H1 (cell line): ENCODE measurements at regions not wholly inside any gene's neighbourhood (a gene's known extent, or its start where the extent isn't known, plus 50 kb on each side); places are given as distances from the start of the nearest gene placed in this dataset.

Experiments
- CTCF ChIA-PET: fragments of 300-600 bp; sonication (Branson Sonifier 250); formaldehyde crosslinking; loops from one replicate; lab custom pipeline; 2021; ENCODE audit not compliant: partially characterized antibody; lab: Charles Lee
- POLR2A ChIA-PET: fragments of 300-600 bp; sonication (Branson Sonifier 250); formaldehyde crosslinking; loops from one replicate; lab custom pipeline; 2021; ENCODE audit warnings: inconsistent platforms; ENCODE audit not compliant: partially characterized antibody; lab: Charles Lee
- DNase-seq, 2 experiments: peaks; one replicate each; pipeline versions ENCODE4 v3.0.0 to v3.0.0-alpha.2; 2010 to 2022; ENCODE audit warnings: low spot score in 2 of 2, low read depth in 1 of 2, mixed read lengths in 1 of 2
- FAIRE-seq: peaks from 2 replicates; lab custom pipeline; 2011; peaks lifted over from hg19 to GRCh38; lab: Jason Lieb, UNC
- H2AFZ ChIP-seq: 2 replicates; pipeline ENCODE4 v1.8.1; 2012; ENCODE audit warnings: low read length, inconsistent platforms
- H2AK5ac ChIP-seq: 2 replicates; pipeline ENCODE4 v1.6.1; 2013; ENCODE audit warnings: low read depth, low read length
- H2BK120ac ChIP-seq: replicated peaks from 2 replicates; pipeline ENCODE3; 2013; ENCODE audit warnings: low read depth, low read length, inconsistent platforms
- H2BK12ac ChIP-seq: 2 replicates; pipeline ENCODE4 v1.6.1; 2013; ENCODE audit warnings: low read depth, low read length
- H2BK15ac ChIP-seq: 2 replicates; pipeline ENCODE4 v1.6.1; 2013; ENCODE audit warnings: low read length
- H2BK20ac ChIP-seq: 2 replicates; pipeline ENCODE4 v1.6.1; 2013; ENCODE audit warnings: low read length
- H2BK5ac ChIP-seq: 2 replicates; pipeline ENCODE4 v1.6.1; 2013; ENCODE audit warnings: low read depth, low read length
- H3K14ac ChIP-seq: 2 replicates; pipeline ENCODE4 v1.6.1; 2013; ENCODE audit warnings: inconsistent platforms; ENCODE audit not compliant: insufficient read length
- H3K18ac ChIP-seq: 2 replicates; pipeline ENCODE4 v1.6.1; 2013; ENCODE audit warnings: low read length; ENCODE audit errors: extremely low read depth
- H3K23ac ChIP-seq: 2 replicates; pipeline ENCODE4 v1.6.1; 2013; ENCODE audit warnings: inconsistent platforms; ENCODE audit not compliant: insufficient read length
- H3K23me2 ChIP-seq: 2 replicates; pipeline ENCODE4 v1.6.1; 2013; ENCODE audit warnings: low read depth, low read length
- H3K27ac ChIP-seq: 2 replicates; pipeline ENCODE4 v1.6.1; 2011; ENCODE audit warnings: low read depth, low read length, inconsistent platforms
- H3K27me3 ChIP-seq, 4 experiments: replicated peaks in 1 of 4; 1 replicate in 1 of 4; 2 replicates in 3 of 4; pipeline versions ENCODE4 v1.6.1 to v1.8.1; 2011 to 2013; ENCODE audit warnings: low read length in 3 of 4, mild to moderate bottlenecking in 3 of 4, inconsistent platforms in 2 of 4, mixed read lengths in 2 of 4, moderate library complexity in 1 of 4; ENCODE audit not compliant: control insufficient read depth in 3 of 4, insufficient read depth in 3 of 4; ENCODE audit errors: extremely low read depth in 1 of 4
- H3K36me3 ChIP-seq, 4 experiments: 2 replicates each; pipeline versions ENCODE4 v1.6.1 to v1.8.1; 2011 to 2013; ENCODE audit warnings: mild to moderate bottlenecking in 4 of 4, low read length in 3 of 4, moderate library complexity in 2 of 4, control low read depth in 1 of 4, inconsistent platforms in 1 of 4; ENCODE audit not compliant: insufficient read depth in 4 of 4, control insufficient read depth in 2 of 4
- H3K4ac ChIP-seq: replicated peaks from 2 replicates; pipeline ENCODE3; 2013; ENCODE audit warnings: low read length, low read depth, mixed read lengths, inconsistent platforms; ENCODE audit not compliant: insufficient read length
- H3K4me1 ChIP-seq, 4 experiments: replicated peaks in 1 of 4; 1 replicate in 1 of 4; 2 replicates in 3 of 4; pipeline versions ENCODE4 v1.6.1 to v1.8.1; 2011 to 2013; ENCODE audit warnings: low read length in 3 of 4, inconsistent platforms in 2 of 4, mixed read lengths in 1 of 4; ENCODE audit not compliant: insufficient read depth in 4 of 4, control insufficient read depth in 3 of 4
- H3K4me2 ChIP-seq, 2 experiments: 2 replicates each; pipeline versions ENCODE4 v1.6.1 to v1.8.1; 2011 to 2013; ENCODE audit warnings: low read depth in 2 of 2, low read length in 2 of 2, control low read depth in 1 of 2, inconsistent platforms in 1 of 2, mild to moderate bottlenecking in 1 of 2; ENCODE audit not compliant: insufficient read depth in 1 of 2
- H3K4me3 ChIP-seq, 4 experiments: fragments of 200-600, 300-600 bp in 1 of 4; sonication (generic), shearing (Covaris generic), sonication (Bioruptor Twin) in 1 of 4; 2 replicates each; pipeline versions ENCODE4 v1.5.1 to v1.8.1; 2011 to 2016; ENCODE audit warnings: low read length in 4 of 4, low read depth in 3 of 4, control low read depth in 2 of 4, inconsistent platforms in 2 of 4, mild to moderate bottlenecking in 2 of 4, mixed read lengths in 1 of 4, moderate library complexity in 1 of 4; ENCODE audit not compliant: insufficient read depth in 2 of 4; ENCODE audit errors: extremely low read depth in 1 of 4
- H3K56ac ChIP-seq: replicated peaks from 2 replicates; pipeline ENCODE3; 2013; ENCODE audit warnings: low read depth, mild to moderate bottlenecking, mixed read lengths, low read length, inconsistent platforms; ENCODE audit not compliant: insufficient read length
- H3K79me1 ChIP-seq: 2 replicates; pipeline ENCODE4 v1.6.1; 2013; ENCODE audit warnings: low read depth, low read length, control low read depth
- H3K79me2 ChIP-seq, 2 experiments: 2 replicates each; pipeline versions ENCODE4 v1.6.1 to v1.8.1; 2012 to 2013; ENCODE audit warnings: low read length in 2 of 2, mild to moderate bottlenecking in 2 of 2, inconsistent platforms in 1 of 2; ENCODE audit not compliant: insufficient read depth in 2 of 2, control insufficient read depth in 1 of 2
- H3K9ac ChIP-seq, 4 experiments: replicated peaks in 1 of 4; 1 replicate in 1 of 4; 2 replicates in 3 of 4; pipeline versions ENCODE4 v1.6.1 to v1.8.1; 2011 to 2013; ENCODE audit warnings: low read depth in 3 of 4, low read length in 3 of 4, control low read depth in 2 of 4, mild to moderate bottlenecking in 2 of 4, moderate library complexity in 2 of 4, inconsistent platforms in 1 of 4; ENCODE audit errors: extremely low read depth in 1 of 4
- H3K9me3 ChIP-seq, 2 experiments: 2 replicates each; pipeline versions ENCODE4 v1.6.1 to v1.8.1; 2012 to 2013; ENCODE audit warnings: mild to moderate bottlenecking in 2 of 2, moderate library complexity in 2 of 2, control low read depth in 1 of 2, inconsistent platforms in 1 of 2, low read depth in 1 of 2, low read length in 1 of 2, mixed read lengths in 1 of 2; ENCODE audit not compliant: insufficient read depth in 2 of 2
- H4K20me1 ChIP-seq, 2 experiments: replicated peaks in 1 of 2; 2 replicates each; pipeline versions ENCODE3 to v1.8.1; 2011 to 2013; ENCODE audit warnings: inconsistent platforms in 2 of 2, low read length in 2 of 2, mild to moderate bottlenecking in 1 of 2; ENCODE audit not compliant: insufficient read depth in 2 of 2, control insufficient read depth in 1 of 2
- H4K5ac ChIP-seq: 2 replicates; pipeline ENCODE4 v1.6.1; 2013; ENCODE audit warnings: low read length, low read depth, mixed read lengths, inconsistent platforms; ENCODE audit not compliant: insufficient read length
- H4K8ac ChIP-seq: 2 replicates; pipeline ENCODE4 v1.8.0; 2013; ENCODE audit warnings: mild to moderate bottlenecking, moderate library complexity, low read length, inconsistent platforms; ENCODE audit not compliant: insufficient read depth; ENCODE audit errors: extremely low read depth
- H4K91ac ChIP-seq: replicated peaks from 2 replicates; pipeline ENCODE3; 2013; ENCODE audit warnings: low read length, mixed read lengths, inconsistent platforms; ENCODE audit not compliant: insufficient read length
- HDAC2 ChIP-seq, 2 experiments: fragments of 300-600 bp in 1 of 2; sonication (generic) in 1 of 2; IDR thresholded peaks; 2 replicates each; pipeline ENCODE4 v1.6.1; 2011 to 2012; ENCODE audit warnings: low read depth in 2 of 2, low read length in 2 of 2, mild to moderate bottlenecking in 2 of 2, moderate library complexity in 2 of 2, borderline replicate concordance in 1 of 2, inconsistent platforms in 1 of 2
- NANOG ChIP-seq: IDR thresholded peaks from 2 replicates; pipeline ENCODE4 v1.6.1; 2011; ENCODE audit warnings: low read length, low read depth, mild to moderate bottlenecking, inconsistent platforms; ENCODE audit not compliant: insufficient read depth, poor library complexity, severe bottlenecking
- NRF1 ChIP-seq: IDR thresholded peaks from 2 replicates; pipeline ENCODE4 v1.6.1; 2011; ENCODE audit warnings: mild to moderate bottlenecking, low read depth, low read length, improper control_type of control experiment
- POU5F1 ChIP-seq: IDR thresholded peaks from 2 replicates; pipeline ENCODE4 v1.6.1; 2011; ENCODE audit warnings: low read depth, mild to moderate bottlenecking, low read length, moderate library complexity
- RAD21 ChIP-seq, 2 experiments: IDR thresholded peaks in 1 of 2; conservative IDR thresholded peaks in 1 of 2; 2 replicates each; pipeline ENCODE4 v1.6.1; 2011; ENCODE audit warnings: low read depth in 2 of 2, low read length in 2 of 2, improper control_type of control experiment in 1 of 2, inconsistent platforms in 1 of 2, mild to moderate bottlenecking in 1 of 2, moderate library complexity in 1 of 2
- TAF7 ChIP-seq: optimal IDR thresholded peaks from 2 replicates; pipeline ENCODE3; 2011; ENCODE audit warnings: low read depth, mild to moderate bottlenecking, inconsistent platforms, low read length, moderate library complexity, borderline replicate concordance
- ZNF274 ChIP-seq: IDR thresholded peaks from 2 replicates; pipeline ENCODE4 v1.7.0; 2012; ENCODE audit warnings: low read length, borderline replicate concordance; ENCODE audit errors: extremely low read depth
- WGBS, 2 experiments: shearing (Covaris generic) in 1 of 2; methylation state at CpG; one replicate each; pipeline versions ENCODE4 v1.1.6 to v1.1.7; 2013 to 2015; ENCODE audit warnings: low lambda C conversion rate in 2 of 2, mixed read lengths in 2 of 2, inconsistent platforms in 1 of 2, low coverage in 1 of 2, missing lambda C conversion rate in 1 of 2; ENCODE audit not compliant: insufficient replicate concordance in 2 of 2, insufficient coverage in 1 of 2, insufficient read length in 1 of 2; ENCODE audit errors: extremely low coverage in 1 of 2, missing lambda C conversion rate in 1 of 2; 5-methylcytosine and 5-hydroxymethylcytosine counted together

DNA sequence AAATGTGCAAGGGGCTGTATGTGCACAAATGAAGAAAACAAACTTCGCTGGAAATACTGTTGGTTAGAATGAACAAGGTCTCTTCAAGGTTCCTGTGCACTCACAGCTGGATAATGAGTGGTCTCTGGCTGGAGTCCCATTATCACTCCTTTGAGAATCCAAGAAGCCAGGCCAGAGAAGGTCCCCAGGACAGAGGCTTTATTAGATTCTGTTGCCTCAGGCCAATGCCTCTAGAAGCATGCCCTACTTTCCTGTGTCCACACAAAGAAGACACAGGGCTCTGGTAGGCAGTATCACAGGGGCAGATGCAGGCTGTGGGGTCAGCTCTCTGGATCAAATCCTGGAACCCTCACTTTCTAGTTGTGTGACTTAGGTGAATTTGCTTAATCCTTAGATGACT is 384.7 kb downstream of the GRIN2B start:
- FAIRE-seq, result no peak
- no peak overlapping the region for H3K27ac ChIP-seq

More for the DNA sequence above, 384.7 kb downstream of the GRIN2B start:
- Histone ChIP-seq H2AK5ac (no peak overlapping the region), H2BK20ac (no peak overlapping the region), H3K23ac (no peak overlapping the region), H3K56ac (no peak overlapping the region), H3K23me2 (no peaks in the 10 kb centered on the region), H3K9ac (no peak overlapping the region), H4K91ac (no peak overlapping the region), H2BK15ac (no peak overlapping the region), H4K20me1 (no peaks in the 10 kb centered on the region), H4K8ac (no peak overlapping the region), H2BK120ac (no peak overlapping the region), H3K18ac (no peak overlapping the region), H3K36me3 (no peaks in the 10 kb centered on the region), H2BK5ac (no peak overlapping the region), H2BK12ac (no peak overlapping the region), H3K4me1 (peaks cover 4 to 14% (median 10%) of the 10 kb centered on the region in 4 experiments; a peak in 6 of 7 replicates), H3K27me3 (no peaks in the 10 kb centered on the region), H3K79me2 (no peaks in the 10 kb centered on the region), H3K79me1 (no peaks in the 10 kb centered on the region), H3K4ac (no peak overlapping the region), H3K9me3 (no peaks in the 10 kb centered on the region), H3K4me2 (no peak overlapping the region), H3K14ac (no peak overlapping the region), H3K4me3 (no peak overlapping the region), H4K5ac (no peak overlapping the region), H2AFZ (no peak overlapping the region)
- ChIA-PET CTCF (interaction anchor here (0.6 to 1.6 kb wide), 5 partner anchors 10 to 63 kb away, joined by 3 to 4 read pairs (median 3); no protein-coding TSS in a partner anchor), POLR2A (no interaction called here)
- 82% methylated on average over 1 of the region's 1 CpG; no CpG with 5 or more reads in 1 of the 2 experiments for WGBS, 2 experiments
- no peak for DNase-seq
- no peak for TF ChIP-seq HDAC2 (IDR thresholded peaks at IDR 0.05; ENCODE audit: borderline replicate concordance in 1 of 2, low read depth in 2 of 2, low read length in 2 of 2)
- no peak for TF ChIP-seq NANOG
- TF ChIP-seq NRF1, result no peak
- TF ChIP-seq RAD21 (IDR thresholded peaks at IDR 0.05 in 1 of 2, conservative IDR thresholded peaks at IDR 0.05 in 1 of 2; ENCODE audit: low read depth in 2 of 2, low read length in 2 of 2), result no peak
- no peak for TF ChIP-seq TAF7
- no peak for TF ChIP-seq ZNF274
- no peak for TF ChIP-seq POU5F1
